ENCODE measurements at regions not wholly inside any gene's neighbourhood (a gene's known extent, or its start where the extent isn't known, plus 50 kb on each side); places are given as distances from the start of the nearest gene placed in this dataset.

GRCh38 chr16:59886021-59886420 lies 1151.9 kb upstream of the GOT2 start:
- Histone ChIP-seq H3K27me3 (ENCODE audit: control insufficient read depth in 1 of 2, insufficient read depth in 2 of 2, low read length in 2 of 2) (no peaks in the 10 kb centered on the region), H3K27ac (ENCODE audit: extremely low read length, insufficient read depth, low read length) (no peak overlapping the region), H3K36me3 (replicated peaks in 1 of 2; ENCODE audit: control insufficient read depth in 1 of 2, insufficient read depth in 2 of 2, low read length in 2 of 2) (no peaks in the 10 kb centered on the region), H3K9me3 (ENCODE audit: low read length) (peaks cover 92% of the 10 kb centered on the region), H3K9ac (ENCODE audit: insufficient read depth, low read depth, low read length) (no peak overlapping the region), H4K20me1 (ENCODE audit: insufficient read depth, low read length) (no peaks in the 10 kb centered on the region), H3K4me1 (ENCODE audit: insufficient read depth, low read length) (no peaks in the 10 kb centered on the region), H2AFZ (ENCODE audit: low read length) (no peak overlapping the region), H3K79me2 (ENCODE audit: insufficient read depth, low read length) (no peaks in the 10 kb centered on the region), H3K4me2 (ENCODE audit: low read depth, low read length) (no peak overlapping the region), H3K4me3 (replicated peaks in 1 of 3; ENCODE audit: insufficient read depth in 1 of 3, low read depth in 2 of 3, low read length in 3 of 3) (no peak overlapping the region)
- no peak for DNase-seq (ENCODE audit: low spot score)
- CTCF ChIA-PET (ENCODE audit: low intra/inter-chr PET ratio, low total read pairs), result no interaction called here
- intact Hi-C loops (cut with micrococcal nuclease; ENCODE audit: unreplicated experiment) (no loop called here), in situ Hi-C loops (cut with HindIII; ENCODE audit: extremely low pct_ligation_motif_present, low pct_unique_long_range_greater_than_20kb) (no loop called here)
- BruUV-seq (replicated peaks), result no TSS peak
- 0% methylated on average over 2 of the region's 2 CpGs for WGBS (ENCODE audit: low lambda C conversion rate)
- no peak for ATAC-seq
- TF ChIP-seq ZNF543 (CRISPR knock-in tag; IDR thresholded peaks at IDR 0.05) (no peak), ZFP82 (CRISPR knock-in tag; IDR thresholded peaks at IDR 0.05; ENCODE audit: borderline replicate concordance) (no peak), ZNF136 (CRISPR knock-in tag; IDR thresholded peaks at IDR 0.05; ENCODE audit: low read depth) (no peak), SETDB1 (CRISPR knock-in tag; IDR thresholded peaks at IDR 0.05; ENCODE audit: borderline replicate concordance) (no peak), POGK (CRISPR knock-in tag; conservative IDR thresholded peaks at IDR 0.05) (no peak), ZNF343 (CRISPR knock-in tag; IDR thresholded peaks at IDR 0.05) (no peak), THAP11 (CRISPR knock-in tag; IDR thresholded peaks at IDR 0.05) (no peak), MAFF (IDR thresholded peaks at IDR 0.05; ENCODE audit: low read depth, low read length) (no peak), SSRP1 (CRISPR knock-in tag; IDR thresholded peaks at IDR 0.05) (no peak)
- TF ChIP-seq, protein P1, sequence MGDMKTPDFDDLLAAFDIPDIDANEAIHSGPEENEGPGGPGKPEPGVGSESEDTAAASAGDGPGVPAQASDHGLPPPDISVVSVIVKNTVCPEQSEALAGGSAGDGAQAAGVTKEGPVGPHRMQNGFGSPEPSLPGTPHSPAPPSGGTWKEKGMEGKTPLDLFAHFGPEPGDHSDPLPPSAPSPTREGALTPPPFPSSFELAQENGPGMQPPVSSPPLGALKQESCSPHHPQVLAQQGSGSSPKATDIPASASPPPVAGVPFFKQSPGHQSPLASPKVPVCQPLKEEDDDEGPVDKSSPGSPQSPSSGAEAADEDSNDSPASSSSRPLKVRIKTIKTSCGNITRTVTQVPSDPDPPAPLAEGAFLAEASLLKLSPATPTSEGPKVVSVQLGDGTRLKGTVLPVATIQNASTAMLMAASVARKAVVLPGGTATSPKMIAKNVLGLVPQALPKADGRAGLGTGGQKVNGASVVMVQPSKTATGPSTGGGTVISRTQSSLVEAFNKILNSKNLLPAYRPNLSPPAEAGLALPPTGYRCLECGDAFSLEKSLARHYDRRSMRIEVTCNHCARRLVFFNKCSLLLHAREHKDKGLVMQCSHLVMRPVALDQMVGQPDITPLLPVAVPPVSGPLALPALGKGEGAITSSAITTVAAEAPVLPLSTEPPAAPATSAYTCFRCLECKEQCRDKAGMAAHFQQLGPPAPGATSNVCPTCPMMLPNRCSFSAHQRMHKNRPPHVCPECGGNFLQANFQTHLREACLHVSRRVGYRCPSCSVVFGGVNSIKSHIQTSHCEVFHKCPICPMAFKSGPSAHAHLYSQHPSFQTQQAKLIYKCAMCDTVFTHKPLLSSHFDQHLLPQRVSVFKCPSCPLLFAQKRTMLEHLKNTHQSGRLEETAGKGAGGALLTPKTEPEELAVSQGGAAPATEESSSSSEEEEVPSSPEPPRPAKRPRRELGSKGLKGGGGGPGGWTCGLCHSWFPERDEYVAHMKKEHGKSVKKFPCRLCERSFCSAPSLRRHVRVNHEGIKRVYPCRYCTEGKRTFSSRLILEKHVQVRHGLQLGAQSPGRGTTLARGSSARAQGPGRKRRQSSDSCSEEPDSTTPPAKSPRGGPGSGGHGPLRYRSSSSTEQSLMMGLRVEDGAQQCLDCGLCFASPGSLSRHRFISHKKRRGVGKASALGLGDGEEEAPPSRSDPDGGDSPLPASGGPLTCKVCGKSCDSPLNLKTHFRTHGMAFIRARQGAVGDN (CRISPR knock-in tag; IDR thresholded peaks at IDR 0.05), result no peak
- TF ChIP-seq, protein P2, sequence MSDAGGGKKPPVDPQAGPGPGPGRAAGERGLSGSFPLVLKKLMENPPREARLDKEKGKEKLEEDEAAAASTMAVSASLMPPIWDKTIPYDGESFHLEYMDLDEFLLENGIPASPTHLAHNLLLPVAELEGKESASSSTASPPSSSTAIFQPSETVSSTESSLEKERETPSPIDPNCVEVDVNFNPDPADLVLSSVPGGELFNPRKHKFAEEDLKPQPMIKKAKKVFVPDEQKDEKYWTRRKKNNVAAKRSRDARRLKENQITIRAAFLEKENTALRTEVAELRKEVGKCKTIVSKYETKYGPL (CRISPR knock-in tag; IDR thresholded peaks at IDR 0.05), result no peak
- POLR2A ChIA-PET, result no interaction called here
- FAIRE-seq, result no peak

Measured in HepG2 (cell line).